HEK293 (cell line): ENCODE measurements at regions not wholly inside any gene's neighbourhood (a gene's known extent, or its start where the extent isn't known, plus 50 kb on each side); places are given as distances from the start of the nearest gene placed in this dataset.

Experiments
- IKZF3 ChIP-seq: fragments of 450-650 bp; IDR thresholded peaks from 2 replicates; pipeline ENCODE4 v1.5.0; 2018; ENCODE audit warnings: missing biosample characterization, mild to moderate bottlenecking, missing genetic modification characterization, moderate library complexity
- PRDM1 ChIP-seq: fragments of 450-650 bp; formaldehyde crosslinking; IDR thresholded peaks from 2 replicates; pipeline ENCODE4; 2016; ENCODE audit warnings: missing biosample characterization, missing genetic modification characterization
- ZBTB1 ChIP-seq: fragments of 450-650 bp; formaldehyde crosslinking; IDR thresholded peaks from 2 replicates; pipeline ENCODE4 v1.5.1; 2016; ENCODE audit warnings: missing biosample characterization, missing genetic modification characterization
- ZBTB20 ChIP-seq: fragments of 450-650 bp; formaldehyde crosslinking; IDR thresholded peaks from 2 replicates; pipeline ENCODE4 v1.5.1; 2016; ENCODE audit warnings: missing biosample characterization, missing genetic modification characterization
- ZBTB7A ChIP-seq: fragments of 450-650 bp; formaldehyde crosslinking; IDR thresholded peaks from 2 replicates; pipeline ENCODE4 v1.5.1; 2016; ENCODE audit warnings: low read depth, missing biosample characterization, missing genetic modification characterization
- ZNF202 ChIP-seq: fragments of 450-650 bp; formaldehyde crosslinking; IDR thresholded peaks from 2 replicates; pipeline ENCODE4 v1.5.1; 2016; ENCODE audit warnings: missing biosample characterization, missing genetic modification characterization, borderline replicate concordance
- ZNF311 ChIP-seq: fragments of 450-650 bp; formaldehyde crosslinking; IDR thresholded peaks from 2 replicates; pipeline ENCODE4 v1.5.1; 2017; ENCODE audit warnings: missing biosample characterization, missing genetic modification characterization, borderline replicate concordance
- ZNF558 ChIP-seq: fragments of 450-650 bp; formaldehyde crosslinking; IDR thresholded peaks from 2 replicates; pipeline ENCODE4 v1.5.1; 2016; ENCODE audit warnings: missing biosample characterization, missing genetic modification characterization
- ZNF626 ChIP-seq: fragments of 450-650 bp; sonication (Bioruptor Pico); formaldehyde crosslinking; IDR thresholded peaks from 2 replicates; pipeline ENCODE4 v1.5.1; 2018; ENCODE audit warnings: missing biosample characterization, missing genetic modification characterization, inconsistent platforms
- ZSCAN16 ChIP-seq: fragments of 450-650 bp; formaldehyde crosslinking; IDR thresholded peaks from 2 replicates; pipeline ENCODE4 v1.5.1; 2016; ENCODE audit warnings: missing biosample characterization, missing genetic modification characterization
- TF ChIP-seq, protein P1 (sequence below): fragments of 450-650 bp; formaldehyde crosslinking; IDR thresholded peaks from 2 replicates; pipeline ENCODE4 v1.5.1; 2016; ENCODE audit warnings: missing biosample characterization, missing genetic modification characterization
- TF ChIP-seq, protein P2 (sequence below): fragments of 450-650 bp; formaldehyde crosslinking; IDR thresholded peaks from 2 replicates; pipeline ENCODE4 v1.5.1; 2016; ENCODE audit warnings: missing biosample characterization, missing genetic modification characterization
- TF ChIP-seq, protein P3 (sequence below): fragments of 450-650 bp; formaldehyde crosslinking; IDR thresholded peaks from 2 replicates; pipeline ENCODE4 v1.5.1; 2016; ENCODE audit warnings: missing biosample characterization, missing genetic modification characterization

DNA sequence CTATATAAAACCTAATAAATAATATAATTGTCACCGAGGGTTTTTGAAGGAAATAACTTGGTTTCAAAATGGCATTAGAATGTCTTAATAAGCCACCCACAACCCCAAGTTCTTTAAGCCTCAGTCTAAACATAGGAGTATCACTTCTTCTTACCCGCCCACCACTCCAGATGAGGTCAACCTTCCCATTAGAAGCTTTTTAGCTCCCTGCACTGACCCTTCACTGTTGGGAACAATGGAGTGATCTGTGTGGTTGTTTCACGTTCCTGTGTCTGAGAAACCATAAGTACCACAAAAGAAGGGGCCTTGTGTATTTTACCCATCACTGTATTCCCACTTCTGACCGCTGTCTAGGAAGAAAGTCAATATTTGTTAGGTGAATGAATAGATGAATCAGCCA is 326.3 kb upstream of the ZNF521 start:
- TF ChIP-seq IKZF3 (tag by site-specific recombination) (no peak), ZBTB1 (tag by site-specific recombination) (no peak), ZBTB7A (tag by site-specific recombination) (no peak), PRDM1 (no peak), ZSCAN16 (tag by site-specific recombination) (no peak), ZNF311 (tag by site-specific recombination) (no peak), ZNF558 (no peak), ZNF202 (tag by site-specific recombination) (no peak), ZNF626 (tag by site-specific recombination) (no peak), ZBTB20 (tag by site-specific recombination) (no peak)
- TF ChIP-seq, protein P1, sequence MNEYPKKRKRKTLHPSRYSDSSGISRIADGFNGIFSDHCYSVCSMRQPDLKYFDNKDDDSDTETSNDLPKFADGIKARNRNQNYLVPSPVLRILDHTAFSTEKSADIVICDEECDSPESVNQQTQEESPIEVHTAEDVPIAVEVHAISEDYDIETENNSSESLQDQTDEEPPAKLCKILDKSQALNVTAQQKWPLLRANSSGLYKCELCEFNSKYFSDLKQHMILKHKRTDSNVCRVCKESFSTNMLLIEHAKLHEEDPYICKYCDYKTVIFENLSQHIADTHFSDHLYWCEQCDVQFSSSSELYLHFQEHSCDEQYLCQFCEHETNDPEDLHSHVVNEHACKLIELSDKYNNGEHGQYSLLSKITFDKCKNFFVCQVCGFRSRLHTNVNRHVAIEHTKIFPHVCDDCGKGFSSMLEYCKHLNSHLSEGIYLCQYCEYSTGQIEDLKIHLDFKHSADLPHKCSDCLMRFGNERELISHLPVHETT (tag by site-specific recombination), result no peak
- TF ChIP-seq, protein P2, sequence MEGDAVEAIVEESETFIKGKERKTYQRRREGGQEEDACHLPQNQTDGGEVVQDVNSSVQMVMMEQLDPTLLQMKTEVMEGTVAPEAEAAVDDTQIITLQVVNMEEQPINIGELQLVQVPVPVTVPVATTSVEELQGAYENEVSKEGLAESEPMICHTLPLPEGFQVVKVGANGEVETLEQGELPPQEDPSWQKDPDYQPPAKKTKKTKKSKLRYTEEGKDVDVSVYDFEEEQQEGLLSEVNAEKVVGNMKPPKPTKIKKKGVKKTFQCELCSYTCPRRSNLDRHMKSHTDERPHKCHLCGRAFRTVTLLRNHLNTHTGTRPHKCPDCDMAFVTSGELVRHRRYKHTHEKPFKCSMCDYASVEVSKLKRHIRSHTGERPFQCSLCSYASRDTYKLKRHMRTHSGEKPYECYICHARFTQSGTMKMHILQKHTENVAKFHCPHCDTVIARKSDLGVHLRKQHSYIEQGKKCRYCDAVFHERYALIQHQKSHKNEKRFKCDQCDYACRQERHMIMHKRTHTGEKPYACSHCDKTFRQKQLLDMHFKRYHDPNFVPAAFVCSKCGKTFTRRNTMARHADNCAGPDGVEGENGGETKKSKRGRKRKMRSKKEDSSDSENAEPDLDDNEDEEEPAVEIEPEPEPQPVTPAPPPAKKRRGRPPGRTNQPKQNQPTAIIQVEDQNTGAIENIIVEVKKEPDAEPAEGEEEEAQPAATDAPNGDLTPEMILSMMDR (tag by site-specific recombination), result no peak
- TF ChIP-seq, protein P3, sequence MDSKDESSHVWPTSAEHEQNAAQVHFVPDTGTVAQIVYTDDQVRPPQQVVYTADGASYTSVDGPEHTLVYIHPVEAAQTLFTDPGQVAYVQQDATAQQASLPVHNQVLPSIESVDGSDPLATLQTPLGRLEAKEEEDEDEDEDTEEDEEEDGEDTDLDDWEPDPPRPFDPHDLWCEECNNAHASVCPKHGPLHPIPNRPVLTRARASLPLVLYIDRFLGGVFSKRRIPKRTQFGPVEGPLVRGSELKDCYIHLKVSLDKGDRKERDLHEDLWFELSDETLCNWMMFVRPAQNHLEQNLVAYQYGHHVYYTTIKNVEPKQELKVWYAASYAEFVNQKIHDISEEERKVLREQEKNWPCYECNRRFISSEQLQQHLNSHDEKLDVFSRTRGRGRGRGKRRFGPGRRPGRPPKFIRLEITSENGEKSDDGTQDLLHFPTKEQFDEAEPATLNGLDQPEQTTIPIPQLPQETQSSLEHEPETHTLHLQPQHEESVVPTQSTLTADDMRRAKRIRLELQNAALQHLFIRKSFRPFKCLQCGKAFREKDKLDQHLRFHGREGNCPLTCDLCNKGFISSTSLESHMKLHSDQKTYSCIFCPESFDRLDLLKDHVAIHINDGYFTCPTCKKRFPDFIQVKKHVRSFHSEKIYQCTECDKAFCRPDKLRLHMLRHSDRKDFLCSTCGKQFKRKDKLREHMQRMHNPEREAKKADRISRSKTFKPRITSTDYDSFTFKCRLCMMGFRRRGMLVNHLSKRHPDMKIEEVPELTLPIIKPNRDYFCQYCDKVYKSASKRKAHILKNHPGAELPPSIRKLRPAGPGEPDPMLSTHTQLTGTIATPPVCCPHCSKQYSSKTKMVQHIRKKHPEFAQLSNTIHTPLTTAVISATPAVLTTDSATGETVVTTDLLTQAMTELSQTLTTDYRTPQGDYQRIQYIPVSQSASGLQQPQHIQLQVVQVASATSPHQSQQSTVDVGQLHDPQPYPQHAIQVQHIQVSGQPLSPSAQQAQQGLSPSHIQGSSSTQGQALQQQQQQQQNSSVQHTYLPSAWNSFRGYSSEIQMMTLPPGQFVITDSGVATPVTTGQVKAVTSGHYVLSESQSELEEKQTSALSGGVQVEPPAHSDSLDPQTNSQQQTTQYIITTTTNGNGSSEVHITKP, result no peak
